Fibroblast of lung (primary cell): ENCODE measurements at regions not wholly inside any gene's neighbourhood (a gene's known extent, or its start where the extent isn't known, plus 50 kb on each side); places are given as distances from the start of the nearest gene placed in this dataset.

Source experiments
- DNase-seq, 2 donors: peaks; one replicate each; pipeline versions ENCODE4 v3.0.0 to v3.0.0-alpha.2; 2010; ENCODE audit warnings: low read depth in 2 of 2
- H2AFZ ChIP-seq: 2 replicates; pipeline ENCODE4 v1.5.1; 2012; ENCODE audit warnings: low read length, control low read depth, inconsistent platforms
- H3K27ac ChIP-seq: 2 replicates; pipeline ENCODE4 v1.5.1; 2011; ENCODE audit warnings: low read length, control low read depth; ENCODE audit not compliant: insufficient read depth
- H3K27me3 ChIP-seq: 2 replicates; pipeline ENCODE4 v1.5.1; 2011; ENCODE audit warnings: mild to moderate bottlenecking, low read length; ENCODE audit not compliant: control insufficient read depth, insufficient read depth
- H3K36me3 ChIP-seq: 2 replicates; pipeline ENCODE4 v1.5.1; 2011; ENCODE audit warnings: low read length; ENCODE audit not compliant: control insufficient read depth, insufficient read depth
- H3K4me1 ChIP-seq: 2 replicates; pipeline ENCODE4 v1.5.1; 2011; ENCODE audit warnings: low read length; ENCODE audit not compliant: control insufficient read depth, insufficient read depth; ENCODE audit errors: extremely low read depth
- H3K4me2 ChIP-seq: 2 replicates; pipeline ENCODE4 v1.5.1; 2011; ENCODE audit warnings: low read length, control low read depth; ENCODE audit not compliant: insufficient read depth; ENCODE audit errors: extremely low read depth
- H3K4me3 ChIP-seq, 4 experiments: fragments of 200-600 bp in 1 of 4; sonication (generic) in 1 of 4; replicated peaks in 1 of 4; 2 replicates each; pipeline ENCODE4 v1.5.1; 2011 to 2016; ENCODE audit warnings: low read length in 4 of 4, low read depth in 3 of 4, mild to moderate bottlenecking in 3 of 4, control low read depth in 2 of 4, inconsistent platforms in 1 of 4, mixed read lengths in 1 of 4; ENCODE audit not compliant: insufficient read depth in 1 of 4; ENCODE audit errors: control extremely low read depth in 1 of 4
- H3K79me2 ChIP-seq: 2 replicates; pipeline ENCODE4 v1.5.1; 2012; ENCODE audit warnings: mild to moderate bottlenecking, low read length, inconsistent platforms; ENCODE audit not compliant: control insufficient read depth, insufficient read depth
- H3K9ac ChIP-seq: 2 replicates; pipeline ENCODE4 v1.5.1; 2011; ENCODE audit warnings: mild to moderate bottlenecking, low read length, control low read depth; ENCODE audit not compliant: insufficient read depth
- H3K9me3 ChIP-seq: 2 replicates; pipeline ENCODE4 v1.5.1; 2012; ENCODE audit warnings: low read depth, low read length; ENCODE audit not compliant: control insufficient read depth, insufficient read depth
- H4K20me1 ChIP-seq: 2 replicates; pipeline ENCODE4 v1.5.1; 2011; ENCODE audit warnings: low read length; ENCODE audit not compliant: control insufficient read depth, insufficient read depth; ENCODE audit errors: extremely low read depth
- EZH2 ChIP-seq: IDR thresholded peaks from 2 replicates; pipeline ENCODE4 v1.5.1; 2012; ENCODE audit warnings: low read length, control low read depth, mild to moderate bottlenecking; ENCODE audit errors: missing control alignments
- TF ChIP-seq, protein P1 (sequence below), 2 donors: IDR thresholded peaks in 1 of 2; conservative IDR thresholded peaks in 1 of 2; 1 replicate in 1 of 2; 2 replicates in 1 of 2; pipeline ENCODE4 v1.5.1; 2011 to 2012; ENCODE audit warnings: low read length in 2 of 2, control low read depth in 1 of 2, inconsistent platforms in 1 of 2, low read depth in 1 of 2, mild to moderate bottlenecking in 1 of 2

DNA sequence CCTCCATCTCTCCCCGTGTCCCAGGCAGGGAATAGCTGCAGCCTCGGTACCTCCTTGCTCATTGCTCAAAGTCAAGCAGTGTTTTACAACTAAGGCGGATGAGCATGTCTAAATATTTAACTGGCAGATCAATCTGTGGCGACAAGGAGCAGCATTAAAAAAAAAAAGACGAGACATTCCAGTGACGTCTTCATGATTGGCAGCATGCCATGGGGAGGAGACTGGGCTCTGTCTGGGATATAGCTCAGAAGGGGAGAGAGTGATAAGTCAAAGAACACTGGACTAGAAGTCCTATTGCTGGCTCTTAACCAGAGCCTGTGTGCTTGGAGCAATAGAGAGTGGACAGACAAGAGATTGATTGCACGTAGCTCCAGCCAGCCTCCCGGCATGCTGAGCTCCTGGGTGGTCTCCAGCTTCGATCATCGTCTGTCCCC, 287.5 kb upstream of the PODXL start:
- no peaks in the 10 kb centered on the region for H3K9me3 ChIP-seq
- peak; percentile 14 to 44 for DNase-seq
- no peaks in the 10 kb centered on the region for H3K79me2 ChIP-seq
- TF ChIP-seq, protein P1, sequence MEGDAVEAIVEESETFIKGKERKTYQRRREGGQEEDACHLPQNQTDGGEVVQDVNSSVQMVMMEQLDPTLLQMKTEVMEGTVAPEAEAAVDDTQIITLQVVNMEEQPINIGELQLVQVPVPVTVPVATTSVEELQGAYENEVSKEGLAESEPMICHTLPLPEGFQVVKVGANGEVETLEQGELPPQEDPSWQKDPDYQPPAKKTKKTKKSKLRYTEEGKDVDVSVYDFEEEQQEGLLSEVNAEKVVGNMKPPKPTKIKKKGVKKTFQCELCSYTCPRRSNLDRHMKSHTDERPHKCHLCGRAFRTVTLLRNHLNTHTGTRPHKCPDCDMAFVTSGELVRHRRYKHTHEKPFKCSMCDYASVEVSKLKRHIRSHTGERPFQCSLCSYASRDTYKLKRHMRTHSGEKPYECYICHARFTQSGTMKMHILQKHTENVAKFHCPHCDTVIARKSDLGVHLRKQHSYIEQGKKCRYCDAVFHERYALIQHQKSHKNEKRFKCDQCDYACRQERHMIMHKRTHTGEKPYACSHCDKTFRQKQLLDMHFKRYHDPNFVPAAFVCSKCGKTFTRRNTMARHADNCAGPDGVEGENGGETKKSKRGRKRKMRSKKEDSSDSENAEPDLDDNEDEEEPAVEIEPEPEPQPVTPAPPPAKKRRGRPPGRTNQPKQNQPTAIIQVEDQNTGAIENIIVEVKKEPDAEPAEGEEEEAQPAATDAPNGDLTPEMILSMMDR (conservative IDR thresholded peaks at IDR 0.05 in 1 of 2, IDR thresholded peaks at IDR 0.05 in 1 of 2; ENCODE audit: low read depth in 1 of 2, low read length in 2 of 2) = no peak
- TF ChIP-seq EZH2 = no peak
- H3K4me3 ChIP-seq = no peak overlapping the region
- H3K4me1 ChIP-seq = no peaks in the 10 kb centered on the region
- H3K27ac ChIP-seq = no peak overlapping the region
- no peak overlapping the region for H3K9ac ChIP-seq
- no peak overlapping the region for H2AFZ ChIP-seq
- H4K20me1 ChIP-seq = no peaks in the 10 kb centered on the region
- H3K27me3 ChIP-seq = no peaks in the 10 kb centered on the region
- no peaks in the 10 kb centered on the region for H3K36me3 ChIP-seq
- H3K4me2 ChIP-seq = no peak overlapping the region

DNA sequence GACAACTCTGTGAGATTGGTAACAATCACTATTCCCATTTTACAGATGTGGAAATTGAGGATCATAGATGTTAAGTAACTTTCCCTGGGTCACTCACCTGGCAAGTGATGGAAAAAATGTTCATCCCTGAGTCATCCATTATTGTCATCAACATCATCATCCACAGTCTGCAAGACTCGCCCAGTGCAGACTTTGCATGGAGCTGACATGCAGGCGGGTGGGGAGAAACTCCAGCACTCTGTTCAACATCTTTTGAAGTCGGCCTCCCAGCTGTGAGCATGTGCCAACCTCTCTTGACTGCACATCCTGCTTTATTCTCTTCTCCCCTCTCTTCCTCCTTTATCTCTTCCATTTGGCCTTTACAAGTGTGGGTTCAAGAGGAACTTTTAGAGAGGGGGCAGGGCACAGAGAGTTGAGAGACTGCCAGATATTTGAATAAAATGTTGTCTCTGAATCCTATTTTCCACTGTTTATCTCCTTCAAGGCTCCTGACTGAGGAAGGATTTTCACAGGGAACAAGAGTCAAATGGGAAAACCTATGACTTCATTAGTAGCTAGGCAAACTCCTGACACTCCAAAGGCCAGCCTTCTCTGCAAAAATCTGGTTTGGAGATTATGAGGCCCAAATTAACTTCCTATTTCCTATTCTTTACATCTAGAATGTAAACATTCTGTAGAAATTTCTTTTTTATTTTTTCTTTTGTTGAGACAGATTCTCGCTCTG, 283.7 kb upstream of the PODXL start:
- no peaks in the 10 kb centered on the region for H3K27me3 ChIP-seq
- no peaks in the 10 kb centered on the region for H3K36me3 ChIP-seq
- no peaks in the 10 kb centered on the region for H4K20me1 ChIP-seq
- H3K9ac ChIP-seq = no peak overlapping the region
- no peak for TF ChIP-seq EZH2
- TF ChIP-seq, protein P1 (conservative IDR thresholded peaks at IDR 0.05 in 1 of 2, IDR thresholded peaks at IDR 0.05 in 1 of 2; ENCODE audit: low read depth in 1 of 2, low read length in 2 of 2) = no peak
- no peak for DNase-seq
- H3K79me2 ChIP-seq = no peaks in the 10 kb centered on the region
- H3K27ac ChIP-seq = no peak overlapping the region
- H3K4me1 ChIP-seq = no peaks in the 10 kb centered on the region
- no peak overlapping the region for H3K4me3 ChIP-seq
- no peak overlapping the region for H3K4me2 ChIP-seq
- no peak overlapping the region for H2AFZ ChIP-seq
- no peaks in the 10 kb centered on the region for H3K9me3 ChIP-seq

DNA sequence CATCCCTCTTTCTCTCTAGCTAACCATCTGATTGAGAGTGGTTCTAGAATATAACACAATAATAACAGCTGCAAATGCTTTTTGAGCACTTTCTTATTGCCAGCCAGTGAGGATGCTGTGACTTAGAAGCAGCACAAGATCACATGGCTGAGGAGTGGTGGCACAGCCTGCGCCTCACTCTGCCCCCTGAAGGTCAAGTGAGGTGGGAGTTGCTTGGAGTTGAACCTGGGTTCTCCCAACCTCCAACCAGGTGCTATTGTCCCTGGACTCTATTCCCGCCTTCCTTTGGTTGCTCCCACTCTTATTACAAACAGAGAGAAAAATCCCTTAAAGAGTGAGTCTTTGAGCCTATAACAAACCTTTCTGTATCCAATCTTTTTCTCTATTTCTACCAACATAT, 280.3 kb upstream of the PODXL start:
- no peak overlapping the region for H3K27ac ChIP-seq
- no peak overlapping the region for H3K4me2 ChIP-seq
- no peaks in the 10 kb centered on the region for H3K9me3 ChIP-seq
- TF ChIP-seq, protein P1 (conservative IDR thresholded peaks at IDR 0.05 in 1 of 2, IDR thresholded peaks at IDR 0.05 in 1 of 2; ENCODE audit: low read depth in 1 of 2, low read length in 2 of 2) = no peak
- H3K4me3 ChIP-seq = no peak overlapping the region
- no peaks in the 10 kb centered on the region for H3K27me3 ChIP-seq
- no peaks in the 10 kb centered on the region for H3K4me1 ChIP-seq
- no peak for DNase-seq
- H3K79me2 ChIP-seq = no peaks in the 10 kb centered on the region
- no peak overlapping the region for H3K9ac ChIP-seq
- H2AFZ ChIP-seq = no peak overlapping the region
- no peaks in the 10 kb centered on the region for H3K36me3 ChIP-seq
- H4K20me1 ChIP-seq = no peaks in the 10 kb centered on the region
